Stimulated activated CD8-positive, alpha-beta memory T cell treated with anti-CD3 and anti-CD28 coated beads, Interleukin-7, amount 100 ng/mL, for 1 hour (primary cell): ENCODE measurements at regions not wholly inside any gene's neighbourhood (a gene's known extent, or its start where the extent isn't known, plus 50 kb on each side); places are given as distances from the start of the nearest gene placed in this dataset.

Source experiments
- DNase-seq, 2 donors: peaks; one replicate each; pipeline ENCODE4 v3.0.0-alpha.2; 2020; ENCODE audit warnings: low read depth in 2 of 2

GRCh38 chr4:183763990-183764754 lies 105.1 kb downstream of the TRAPPC11 start:
- no peak for DNase-seq

- no peak for DNase-seq
Observed at GRCh38 chr4:183765251-183765911, 106.3 kb downstream of the TRAPPC11 start.

GRCh38 chr4:183766140-183766539 lies 107.0 kb downstream of the TRAPPC11 start:
- no peak for DNase-seq

- DNase-seq = no peak
Observed at GRCh38 chr4:183770906-183771305, 111.8 kb downstream of the TRAPPC11 start.

- no peak for DNase-seq
Observed at GRCh38 chr4:183772361-183772760, 113.3 kb downstream of the TRAPPC11 start.

GRCh38 chr4:183773790-183774189 lies 114.7 kb downstream of the TRAPPC11 start:
- no peak for DNase-seq

GRCh38 chr4:183783306-183783705 lies 121.8 kb upstream of the STOX2 start:
- no peak for DNase-seq

- no peak for DNase-seq
Observed at GRCh38 chr4:183783991-183784553, 121.0 kb upstream of the STOX2 start.

- DNase-seq = no peak
Observed at GRCh38 chr4:183788308-183788905, 116.7 kb upstream of the STOX2 start.

- no peak for DNase-seq
Observed at GRCh38 chr4:183789657-183790056, 115.5 kb upstream of the STOX2 start.

- DNase-seq = no peak
Observed at GRCh38 chr4:183790661-183791060, 114.4 kb upstream of the STOX2 start.

- DNase-seq = no peak
Observed at GRCh38 chr4:183797011-183797444, 108.1 kb upstream of the STOX2 start.

- no peak for DNase-seq
Observed at GRCh38 chr4:183797445-183798300, 107.4 kb upstream of the STOX2 start.

- DNase-seq = no peak
Observed at GRCh38 chr4:183798301-183799253, 106.5 kb upstream of the STOX2 start.

- no peak for DNase-seq
Observed at GRCh38 chr4:183801457-183802165, 103.5 kb upstream of the STOX2 start.

GRCh38 chr4:183806341-183806740 lies 98.8 kb upstream of the STOX2 start:
- no peak for DNase-seq

GRCh38 chr4:183807420-183808096 lies 97.5 kb upstream of the STOX2 start:
- DNase-seq = no peak

- no peak for DNase-seq
Observed at GRCh38 chr4:183808097-183808456, 97.0 kb upstream of the STOX2 start.

GRCh38 chr4:183812567-183812966 lies 92.5 kb upstream of the STOX2 start:
- DNase-seq = no peak
